ENCODE measurements at regions not wholly inside any gene's neighbourhood (a gene's known extent, or its start where the extent isn't known, plus 50 kb on each side); places are given as distances from the start of the nearest gene placed in this dataset.

GRCh38 chr15:93722165-93722564, 509.2 kb upstream of the MCTP2 start:
- Histone ChIP-seq H3K9me2 (replicated peaks; ENCODE audit: insufficient read depth) (no peaks in the 10 kb centered on the region), H3K9me3 (ENCODE audit: low read depth) (no peaks in the 10 kb centered on the region), H3K4me3 (no peak overlapping the region), H3K4me1 (ENCODE audit: insufficient read depth) (no peaks in the 10 kb centered on the region), H2AFZ (no peak overlapping the region), H3K4me2 (no peak overlapping the region), H3K79me2 (no peaks in the 10 kb centered on the region), H3K27ac (no peak overlapping the region), H4K20me1 (ENCODE audit: insufficient read depth, poor library complexity, severe bottlenecking) (no peaks in the 10 kb centered on the region), H3K27me3 (no peaks in the 10 kb centered on the region), H3K36me3 (replicated peaks; ENCODE audit: insufficient read depth, low read depth) (no peaks in the 10 kb centered on the region)
- TF ChIP-seq EZH2phosphoT487 (IDR thresholded peaks at IDR 0.05; ENCODE audit: low read depth, severe bottlenecking, unreplicated experiment) (no peak), CTCF (IDR thresholded peaks at IDR 0.05; ENCODE audit: poor library complexity) (no peak), EZH2 (IDR thresholded peaks at IDR 0.05; ENCODE audit: borderline replicate concordance) (no peak)
- no peak for DNase-seq (ENCODE audit: low spot score)

- Histone ChIP-seq H3K4me3 (no peak overlapping the region), H3K4me1 (ENCODE audit: insufficient read depth) (no peaks in the 10 kb centered on the region), H3K27ac (no peak overlapping the region), H3K36me3 (replicated peaks; ENCODE audit: insufficient read depth, low read depth) (no peaks in the 10 kb centered on the region), H3K4me2 (no peak overlapping the region), H3K79me2 (no peaks in the 10 kb centered on the region), H2AFZ (no peak overlapping the region), H4K20me1 (ENCODE audit: insufficient read depth, poor library complexity, severe bottlenecking) (no peaks in the 10 kb centered on the region), H3K9me3 (ENCODE audit: low read depth) (no peaks in the 10 kb centered on the region), H3K27me3 (no peaks in the 10 kb centered on the region), H3K9me2 (replicated peaks; ENCODE audit: insufficient read depth) (no peaks in the 10 kb centered on the region)
- TF ChIP-seq EZH2phosphoT487 (IDR thresholded peaks at IDR 0.05; ENCODE audit: low read depth, severe bottlenecking, unreplicated experiment) (no peak), CTCF (IDR thresholded peaks at IDR 0.05; ENCODE audit: poor library complexity) (no peak), EZH2 (IDR thresholded peaks at IDR 0.05; ENCODE audit: borderline replicate concordance) (no peak)
- DNase-seq (ENCODE audit: low spot score) = no peak
- 88% methylated on average over 3 of the region's 3 CpGs for WGBS (ENCODE audit: low lambda C conversion rate, missing lambda C conversion rate)
These were observed 510.8 kb upstream of the MCTP2 start for GRCh38 chr15:93720607-93721006.

- Histone ChIP-seq H3K79me2 (no peaks in the 10 kb centered on the region), H3K4me2 (no peak overlapping the region), H3K9me3 (ENCODE audit: low read depth) (no peaks in the 10 kb centered on the region), H3K4me1 (ENCODE audit: insufficient read depth) (no peaks in the 10 kb centered on the region), H3K27me3 (no peaks in the 10 kb centered on the region), H3K9me2 (replicated peaks; ENCODE audit: insufficient read depth) (no peaks in the 10 kb centered on the region), H3K27ac (no peak overlapping the region), H3K36me3 (replicated peaks; ENCODE audit: insufficient read depth, low read depth) (no peaks in the 10 kb centered on the region), H3K4me3 (no peak overlapping the region), H4K20me1 (ENCODE audit: insufficient read depth, poor library complexity, severe bottlenecking) (no peaks in the 10 kb centered on the region), H2AFZ (no peak overlapping the region)
- TF ChIP-seq CTCF (IDR thresholded peaks at IDR 0.05; ENCODE audit: poor library complexity) (no peak), EZH2 (IDR thresholded peaks at IDR 0.05; ENCODE audit: borderline replicate concordance) (no peak), EZH2phosphoT487 (IDR thresholded peaks at IDR 0.05; ENCODE audit: low read depth, severe bottlenecking, unreplicated experiment) (no peak)
- no peak for DNase-seq (ENCODE audit: low spot score)
- 97% methylated on average over 2 of the region's 2 CpGs for whole genome bisulfite sequencing (ENCODE audit: low lambda C conversion rate, missing lambda C conversion rate)
These were observed 511.4 kb upstream of the MCTP2 start for GRCh38 chr15:93719921-93720351.

All from hepatocyte (in vitro differentiated cells).